ENCODE measurements at regions not wholly inside any gene's neighbourhood (a gene's known extent, or its start where the extent isn't known, plus 50 kb on each side); places are given as distances from the start of the nearest gene placed in this dataset.

DNA sequence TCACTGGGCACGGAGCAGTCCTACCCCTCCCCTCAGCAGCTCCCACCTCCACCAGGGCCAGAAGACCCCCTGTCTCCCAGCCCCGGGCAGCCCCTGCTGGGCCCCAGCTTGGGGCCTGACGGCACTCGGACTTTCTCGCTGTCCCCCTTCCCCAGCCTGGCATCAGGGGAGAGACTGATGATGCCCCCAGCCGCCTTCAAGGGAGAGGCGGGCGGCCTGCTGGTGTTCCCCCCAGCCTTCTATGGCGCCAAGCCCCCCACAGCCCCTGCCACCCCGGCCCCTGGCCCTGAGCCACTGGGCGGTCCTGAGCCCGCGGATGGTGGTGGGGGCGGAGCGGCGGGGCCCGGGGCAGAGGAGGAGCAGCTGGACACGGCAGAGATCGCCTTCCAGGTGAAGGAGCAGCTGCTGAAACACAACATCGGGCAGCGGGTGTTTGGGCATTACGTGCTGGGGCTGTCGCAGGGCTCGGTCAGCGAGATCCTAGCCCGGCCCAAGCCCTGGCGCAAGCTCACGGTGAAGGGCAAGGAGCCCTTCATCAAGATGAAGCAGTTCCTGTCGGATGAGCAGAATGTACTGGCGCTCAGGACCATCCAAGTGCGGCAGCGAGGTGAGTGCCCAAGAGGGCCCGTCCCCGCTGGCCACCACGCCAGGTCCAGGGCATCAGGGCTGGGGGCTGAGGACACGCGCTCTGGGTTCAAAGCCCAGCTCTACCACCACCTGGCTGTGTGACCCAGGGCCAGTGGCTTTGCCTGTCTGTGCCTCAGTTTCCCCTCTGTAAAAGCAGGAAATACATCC, 58.6 kb downstream of the PHETA1 start:
- TF ChIP-seq CTCF (IDR thresholded peaks at IDR 0.05; ENCODE audit: insufficient read depth, low read depth, low read length) = no peak
- no peak for DNase-seq (ENCODE audit: low read depth)
- Histone ChIP-seq H3K36me3 (ENCODE audit: control insufficient read depth, insufficient read depth, low read length) (no peaks in the 10 kb centered on the region), H3K27me3 (ENCODE audit: control insufficient read depth, insufficient read depth, low read length) (0 out of 2 replicates have a peak, but pooled peaks cover 2% of the 10 kb centered on the region), H3K4me3 (ENCODE audit: low read depth, low read length) (no peak overlapping the region)
- ChIA-PET POLR2A (no interaction called here), CTCF (no interaction called here)

- no peak for DNase-seq (ENCODE audit: low read depth)
- TF ChIP-seq CTCF (IDR thresholded peaks at IDR 0.05; ENCODE audit: insufficient read depth, low read depth, low read length) = no peak
- POLR2A ChIA-PET = no interaction called here
- Histone ChIP-seq H3K27me3 (ENCODE audit: control insufficient read depth, insufficient read depth, low read length) (0 out of 2 replicates have a peak, but pooled peaks cover 2% of the 10 kb centered on the region), H3K36me3 (ENCODE audit: control insufficient read depth, insufficient read depth, low read length) (no peaks in the 10 kb centered on the region), H3K4me3 (ENCODE audit: low read depth, low read length) (no peak overlapping the region)
- CTCF ChIA-PET = interaction anchor here (1.8 kb wide), 1 partner anchor 373 kb away, joined by 5 read pairs; no protein-coding TSS in a partner anchor
Observed at GRCh38 chr12:111309584-111309983, 59.3 kb downstream of the PHETA1 start.

- no peak for DNase-seq (ENCODE audit: low read depth)
- 0 out of 2 replicates have a peak, but pooled peaks cover 2% of the 10 kb centered on the region for H3K27me3 ChIP-seq (ENCODE audit: control insufficient read depth, insufficient read depth, low read length)
- TF ChIP-seq CTCF (IDR thresholded peaks at IDR 0.05; ENCODE audit: insufficient read depth, low read depth, low read length) = no peak
- CTCF ChIA-PET = interaction anchor here (1.8 kb wide), 1 partner anchor 371 kb away, joined by 5 read pairs; no protein-coding TSS in a partner anchor
- no peak overlapping the region for H3K4me3 ChIP-seq (ENCODE audit: low read depth, low read length)
- POLR2A ChIA-PET = no interaction called here
- no peaks in the 10 kb centered on the region for H3K36me3 ChIP-seq (ENCODE audit: control insufficient read depth, insufficient read depth, low read length)
Observed at GRCh38 chr12:111308473-111308872, 60.4 kb downstream of the PHETA1 start.

DNA sequence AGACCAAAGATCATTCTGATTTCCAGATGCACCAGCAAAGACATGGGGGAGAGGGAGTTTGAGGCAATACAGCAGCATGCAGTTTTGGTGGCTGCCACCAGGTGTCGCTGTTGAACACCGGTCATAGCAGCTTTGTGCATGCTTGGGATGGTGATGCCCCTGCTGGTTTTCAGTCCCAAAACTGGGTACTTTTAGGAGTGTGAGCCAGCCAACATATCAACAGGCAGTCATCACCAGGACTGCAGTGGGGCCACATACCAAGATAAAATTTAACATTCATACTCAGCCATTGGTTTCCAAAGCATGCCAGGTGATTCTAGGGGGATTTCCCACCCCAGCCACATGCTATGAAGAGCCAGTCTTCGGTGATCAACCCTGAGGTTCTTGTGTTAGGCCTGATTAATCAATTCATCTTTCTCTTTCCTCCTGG, 64.2 kb downstream of the PHETA1 start:
- ChIA-PET CTCF (interaction anchor here (0.6 to 1.0 kb wide), 2 partner anchors 11 to 411 kb away, joined by 3 to 4 read pairs; no protein-coding TSS in a partner anchor), POLR2A (no interaction called here)
- no peaks in the 10 kb centered on the region for H3K36me3 ChIP-seq (ENCODE audit: control insufficient read depth, insufficient read depth, low read length)
- no peak for DNase-seq (ENCODE audit: low read depth)
- TF ChIP-seq CTCF (IDR thresholded peaks at IDR 0.05; ENCODE audit: insufficient read depth, low read depth, low read length) = peak; percentile 63
- no peak overlapping the region for H3K4me3 ChIP-seq (ENCODE audit: low read depth, low read length)
- H3K27me3 ChIP-seq (ENCODE audit: control insufficient read depth, insufficient read depth, low read length) = no peaks in the 10 kb centered on the region

DNA sequence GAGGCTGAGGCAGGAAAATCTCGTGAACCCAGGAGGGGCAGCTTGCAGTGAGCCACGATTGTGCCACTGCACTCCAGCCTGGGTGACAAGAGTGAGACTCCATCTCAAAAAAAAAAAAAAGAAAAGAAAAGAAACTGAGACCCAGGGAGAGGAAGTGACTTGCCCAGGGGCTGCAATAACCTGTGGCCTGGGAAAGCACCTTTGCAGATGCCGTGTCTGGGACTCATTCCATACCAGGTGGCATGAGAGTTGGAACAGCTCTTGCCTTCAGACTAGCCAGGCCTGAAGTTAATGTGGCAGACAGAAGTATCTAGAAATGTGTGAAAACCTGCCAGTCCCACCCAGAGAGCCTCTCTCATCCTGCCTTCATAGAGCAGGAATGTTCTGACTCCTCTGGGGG, 65.4 kb downstream of the PHETA1 start:
- TF ChIP-seq CTCF (IDR thresholded peaks at IDR 0.05; ENCODE audit: insufficient read depth, low read depth, low read length) = no peak
- no peaks in the 10 kb centered on the region for H3K36me3 ChIP-seq (ENCODE audit: control insufficient read depth, insufficient read depth, low read length)
- no peaks in the 10 kb centered on the region for H3K27me3 ChIP-seq (ENCODE audit: control insufficient read depth, insufficient read depth, low read length)
- ChIA-PET CTCF (interaction anchor here (0.6 to 1.0 kb wide), 3 partner anchors 135 to 499 kb away, joined by 3 to 4 read pairs (median 4); no protein-coding TSS in a partner anchor), POLR2A (no interaction called here)
- H3K4me3 ChIP-seq (ENCODE audit: low read depth, low read length) = no peak overlapping the region
- no peak for DNase-seq (ENCODE audit: low read depth)
